H54 (cell line): ENCODE measurements at regions not wholly inside any gene's neighbourhood (a gene's known extent, or its start where the extent isn't known, plus 50 kb on each side); places are given as distances from the start of the nearest gene placed in this dataset.

ENCODE experiments used
- DNase-seq: peaks from one replicate; pipeline ENCODE4 v3.0.0; 2011; ENCODE audit warnings: low spot score, mixed read lengths; ENCODE audit not compliant: insufficient read length
- FAIRE-seq: peaks from 3 replicates; lab custom pipeline; 2011; peaks lifted over from hg19 to GRCh38; lab: Jason Lieb, UNC
- POLR2A ChIP-seq: IDR thresholded peaks from 2 replicates; pipeline ENCODE4 v1.6.1; 2011; ENCODE audit warnings: low read depth, mild to moderate bottlenecking, low read length

DNA sequence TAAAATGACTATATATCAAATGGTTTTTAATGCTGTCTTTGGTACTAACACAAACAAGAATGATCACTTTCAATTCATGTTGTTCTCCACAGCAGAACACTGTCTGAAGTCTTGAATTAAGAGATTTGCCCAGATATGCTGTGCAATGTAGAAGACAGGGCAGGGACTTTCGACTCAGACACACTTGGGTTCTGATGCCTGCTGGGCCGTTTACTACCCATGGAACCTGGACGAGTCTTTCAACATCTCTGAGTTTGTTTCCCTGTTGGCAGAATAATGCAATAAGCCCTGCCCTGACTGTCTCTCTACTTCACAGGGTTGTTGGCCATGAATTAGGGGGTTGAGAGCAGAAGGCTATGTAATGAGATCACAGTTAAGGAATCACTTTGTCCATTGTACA lies 162.6 kb upstream of the TMPO start:
- DNase-seq, result no peak
- FAIRE-seq, result no peak
- TF ChIP-seq POLR2A, result no peak

DNA sequence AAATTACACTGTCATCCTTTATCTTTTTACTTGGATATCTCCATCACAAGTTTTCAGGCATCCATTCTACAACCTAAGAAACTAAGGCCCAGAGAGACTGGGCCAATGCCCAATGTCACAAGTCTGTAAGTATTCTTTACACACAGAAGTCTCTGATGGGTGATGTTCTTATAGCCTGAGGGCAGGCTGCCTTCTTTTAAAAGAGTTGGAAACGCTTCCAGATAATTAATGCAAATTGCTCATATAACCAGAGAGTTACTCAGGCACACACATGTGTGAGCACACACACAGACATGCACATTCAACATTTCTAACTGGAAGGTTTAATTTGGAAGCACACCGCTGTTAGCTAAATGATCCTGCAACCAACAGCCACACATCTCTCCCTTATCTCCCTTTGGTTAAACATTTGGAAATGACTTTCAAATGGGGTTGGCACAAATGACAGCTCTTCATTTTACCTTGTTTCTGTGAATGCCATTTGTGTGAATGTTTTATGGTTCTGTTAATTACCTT lies 160.8 kb upstream of the TMPO start:
- TF ChIP-seq POLR2A, result no peak
- FAIRE-seq (no peak), DNase-seq (no peak)

GRCh38 chr12:98355322-98355721 lies 160.1 kb upstream of the TMPO start:
- DNase-seq (peak; percentile 30), FAIRE-seq (peak; percentile 61)
- TF ChIP-seq POLR2A, result no peak

- no peak for TF ChIP-seq POLR2A
- no peak for DNase-seq
- no peak for FAIRE-seq
Measured at GRCh38 chr12:98355933-98356332, 159.5 kb upstream of the TMPO start.

DNA sequence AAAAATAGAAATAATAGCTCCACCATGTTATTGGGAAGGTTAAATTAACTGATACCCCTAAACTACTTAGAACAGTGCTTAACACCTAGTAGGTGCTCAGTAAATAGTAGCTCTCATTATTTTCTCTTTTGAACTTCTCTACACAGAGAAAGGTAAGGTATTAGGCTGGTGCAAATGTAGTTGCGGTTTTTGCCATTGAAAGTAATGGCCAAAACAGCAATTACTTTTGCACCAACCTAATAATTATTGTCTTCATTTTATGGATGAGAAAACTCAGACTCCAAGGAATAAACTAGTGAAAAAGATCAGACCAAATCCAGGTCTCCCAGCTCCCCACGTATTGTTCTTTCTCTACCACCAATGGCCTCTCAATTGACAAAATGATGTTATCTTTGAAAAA lies 157.2 kb upstream of the TMPO start:
- FAIRE-seq (no peak), DNase-seq (no peak)
- TF ChIP-seq POLR2A, result no peak

DNA sequence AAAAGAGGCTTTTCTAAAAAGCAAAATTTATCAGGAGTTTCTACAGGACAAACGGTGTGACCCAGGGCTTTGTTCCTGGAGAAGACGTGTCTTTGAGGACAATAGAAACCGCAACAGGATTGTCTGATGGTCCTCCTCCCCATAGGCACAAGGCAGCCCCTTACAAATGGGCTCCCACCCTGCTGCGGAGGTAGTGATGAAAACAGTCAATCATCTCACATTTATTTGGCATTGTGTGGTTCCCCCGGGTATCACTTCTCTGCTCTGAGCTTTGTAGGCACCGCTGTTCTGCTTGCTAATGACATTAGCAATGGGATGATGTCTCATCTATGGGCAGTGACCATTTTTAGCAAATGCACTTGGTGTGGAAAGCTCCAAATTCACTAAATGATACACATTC lies 155.5 kb upstream of the TMPO start:
- TF ChIP-seq POLR2A, result no peak
- no peak for DNase-seq
- FAIRE-seq, result no peak

DNA sequence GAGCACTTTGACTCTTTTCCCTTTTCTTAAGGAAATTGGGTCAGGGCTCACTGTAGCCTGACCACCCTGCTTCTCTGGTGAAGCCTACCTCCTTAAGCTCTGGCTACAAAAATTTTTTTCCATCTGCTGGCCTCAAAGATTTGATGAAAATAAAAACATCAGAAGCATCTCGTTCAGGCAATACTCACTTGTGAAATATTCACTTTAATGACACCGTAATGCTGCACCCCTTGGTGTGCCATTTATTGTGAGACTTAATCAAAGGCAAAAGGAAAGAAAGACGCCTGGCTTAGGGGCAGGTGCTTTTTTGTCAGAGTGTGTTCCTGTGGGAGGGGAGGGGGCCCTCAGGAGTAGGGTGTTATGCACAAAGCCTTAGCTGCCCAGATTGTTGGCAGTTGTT lies 155.0 kb upstream of the TMPO start:
- DNase-seq, result no peak
- no peak for FAIRE-seq
- TF ChIP-seq POLR2A, result no peak

DNA sequence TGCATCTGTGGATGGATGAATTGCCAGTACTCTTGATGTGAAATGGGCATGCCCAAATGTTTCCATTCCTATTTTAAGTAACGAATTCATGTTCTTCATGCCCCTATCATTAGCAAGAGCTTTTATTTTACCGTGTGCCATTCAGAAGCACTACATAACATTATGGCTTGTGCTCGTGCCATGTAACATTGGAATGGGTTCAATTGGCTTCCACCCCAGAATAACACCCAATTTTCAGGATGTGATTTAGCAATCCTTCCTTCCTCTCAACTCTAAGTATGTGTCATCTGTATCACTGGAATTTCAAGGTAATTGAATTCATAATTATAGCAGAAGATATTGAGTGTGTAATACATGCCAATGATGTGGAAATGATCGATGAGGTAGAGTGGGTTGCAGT lies 145.8 kb upstream of the TMPO start:
- TF ChIP-seq POLR2A, result no peak
- DNase-seq (no peak), FAIRE-seq (no peak)

GRCh38 chr12:98370976-98371375 lies 144.4 kb upstream of the TMPO start:
- TF ChIP-seq POLR2A, result no peak

GRCh38 chr12:98371419-98371818 lies 144.0 kb upstream of the TMPO start:
- DNase-seq (no peak), FAIRE-seq (no peak)
- TF ChIP-seq POLR2A, result no peak

More at GRCh38 chr12:98370976-98371375, 144.4 kb upstream of the TMPO start:
- DNase-seq (no peak), FAIRE-seq (no peak)

GRCh38 chr12:98372340-98373024 lies 142.9 kb upstream of the TMPO start:
- FAIRE-seq, result no peak

GRCh38 chr12:98373025-98373554 lies 142.3 kb upstream of the TMPO start:
- DNase-seq (no peak), FAIRE-seq (peak; percentile 38)
- TF ChIP-seq POLR2A, result no peak

More at GRCh38 chr12:98372340-98373024, 142.9 kb upstream of the TMPO start:
- no peak for TF ChIP-seq POLR2A
- no peak for DNase-seq

DNA sequence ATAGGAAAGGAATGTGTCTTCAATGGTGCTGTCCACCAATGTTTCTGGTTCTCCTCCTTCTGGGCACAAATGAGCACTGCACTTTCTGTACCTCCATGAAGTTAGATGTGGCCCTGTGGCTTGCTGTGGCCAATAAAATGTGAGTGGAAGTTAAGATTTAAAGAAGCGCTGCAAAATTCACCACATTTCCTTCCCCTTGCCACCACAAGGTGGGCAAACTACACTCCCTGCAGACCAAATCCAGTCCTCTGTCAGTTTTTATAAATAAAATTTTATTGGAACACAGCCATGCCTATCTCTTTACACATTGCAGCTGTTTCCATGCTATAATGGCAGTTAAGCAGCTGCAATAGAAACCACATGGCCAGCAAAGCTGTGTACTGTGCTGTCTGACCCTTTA lies 141.4 kb upstream of the TMPO start:
- no peak for DNase-seq
- FAIRE-seq, result no peak
- TF ChIP-seq POLR2A, result no peak

DNA sequence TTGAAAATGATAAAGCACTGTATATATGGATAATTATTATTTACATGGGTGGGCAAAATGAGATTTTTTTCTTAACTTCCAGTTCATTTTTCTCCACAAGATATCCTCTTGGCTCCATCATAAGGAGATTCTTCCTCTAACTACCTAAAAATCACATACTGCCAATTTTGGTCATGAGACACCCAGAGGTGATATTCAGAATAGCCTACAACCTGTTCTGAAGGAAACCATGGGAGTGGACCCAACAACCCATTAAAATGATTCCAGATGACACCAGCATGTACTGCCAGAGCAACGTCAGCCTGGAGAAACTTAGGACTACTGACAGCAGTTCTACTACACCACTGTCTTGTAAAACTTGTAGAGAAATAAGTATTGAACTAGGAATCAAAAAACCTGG lies 136.3 kb upstream of the TMPO start:
- FAIRE-seq, result no peak
- DNase-seq, result no peak
- no peak for TF ChIP-seq POLR2A

GRCh38 chr12:98385641-98386040 lies 129.7 kb upstream of the TMPO start:
- FAIRE-seq (no peak), DNase-seq (no peak)
- TF ChIP-seq POLR2A, result no peak

- TF ChIP-seq POLR2A, result no peak
- FAIRE-seq (no peak), DNase-seq (no peak)
Measured at GRCh38 chr12:98387444-98387843, 127.9 kb upstream of the TMPO start.
